ENCODE measurements at regions not wholly inside any gene's neighbourhood (a gene's known extent, or its start where the extent isn't known, plus 50 kb on each side); places are given as distances from the start of the nearest gene placed in this dataset.

GRCh38 chr18:66826211-66826610 lies 222.3 kb upstream of the CDH19 start:
- no peak for DNase-seq (ENCODE audit: low read depth)
- H3K4me3 ChIP-seq (ENCODE audit: low read depth, low read length), result no peak overlapping the region

DNA sequence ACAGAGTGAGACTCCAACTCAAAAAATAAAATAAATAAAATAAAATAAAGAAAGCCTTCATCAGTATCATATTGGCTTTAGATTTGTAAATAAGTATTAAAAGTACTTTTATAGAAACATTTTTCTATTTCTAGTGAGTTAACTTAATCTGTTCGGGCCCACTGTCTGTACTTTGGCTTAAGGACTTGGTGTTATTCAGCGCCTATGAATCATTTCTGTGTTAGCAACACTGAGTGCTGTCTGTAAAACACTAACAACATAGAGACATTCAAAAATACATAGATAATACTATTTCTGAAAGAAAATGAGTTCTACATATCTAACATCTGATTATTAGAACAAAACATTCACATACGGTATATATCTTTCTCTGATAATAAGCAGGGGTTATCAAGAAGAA lies 221.5 kb upstream of the CDH19 start:
- no peak for DNase-seq (ENCODE audit: low read depth)
- H3K4me3 ChIP-seq (ENCODE audit: low read depth, low read length), result no peak overlapping the region

- no peak for DNase-seq (ENCODE audit: low read depth)
- no peak overlapping the region for H3K4me3 ChIP-seq (ENCODE audit: low read depth, low read length)
Observed at GRCh38 chr18:66819235-66819634, 215.3 kb upstream of the CDH19 start.

DNA sequence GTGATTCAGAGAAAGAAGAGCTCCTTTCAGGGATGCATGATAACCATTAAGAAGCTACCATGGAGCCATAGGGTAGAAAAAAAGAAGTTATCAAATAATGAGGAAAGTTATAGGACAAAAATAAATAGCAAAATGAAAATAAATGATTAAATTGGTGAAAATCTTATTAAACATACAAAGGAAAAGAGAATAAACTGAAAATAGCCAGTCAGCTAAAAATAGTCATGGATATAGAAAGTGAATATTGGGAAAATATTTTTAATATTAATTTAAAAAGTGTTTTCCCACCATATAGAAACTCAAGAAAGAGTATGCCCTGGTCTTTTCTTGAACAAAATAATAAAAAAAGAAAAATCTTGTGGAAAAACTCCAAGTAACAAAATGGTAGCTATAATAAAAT lies 209.2 kb upstream of the CDH19 start:
- no peak overlapping the region for H3K4me3 ChIP-seq (ENCODE audit: low read depth, low read length)
- no peak for DNase-seq (ENCODE audit: low read depth)

DNA sequence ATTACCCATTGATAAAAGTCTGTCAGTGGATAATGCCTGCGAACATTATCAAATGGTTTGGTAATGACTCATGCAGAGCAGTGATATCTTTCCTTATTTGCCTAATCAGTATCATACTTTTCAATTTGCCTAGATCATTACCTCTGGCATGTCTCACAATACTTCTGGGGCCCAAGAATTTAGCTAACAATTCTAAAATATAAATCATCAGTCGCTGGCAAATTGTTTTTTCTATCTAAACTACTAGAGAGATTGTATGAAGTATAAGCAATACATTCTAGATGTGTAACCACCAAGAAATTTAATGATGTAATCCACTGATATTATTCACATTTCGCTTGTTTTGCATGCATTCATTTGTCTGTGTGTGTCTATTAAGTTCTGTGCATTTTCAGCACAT lies 191.2 kb upstream of the CDH19 start:
- no peak for DNase-seq (ENCODE audit: low read depth)
- H3K4me3 ChIP-seq (ENCODE audit: low read depth, low read length), result no peak overlapping the region

DNA sequence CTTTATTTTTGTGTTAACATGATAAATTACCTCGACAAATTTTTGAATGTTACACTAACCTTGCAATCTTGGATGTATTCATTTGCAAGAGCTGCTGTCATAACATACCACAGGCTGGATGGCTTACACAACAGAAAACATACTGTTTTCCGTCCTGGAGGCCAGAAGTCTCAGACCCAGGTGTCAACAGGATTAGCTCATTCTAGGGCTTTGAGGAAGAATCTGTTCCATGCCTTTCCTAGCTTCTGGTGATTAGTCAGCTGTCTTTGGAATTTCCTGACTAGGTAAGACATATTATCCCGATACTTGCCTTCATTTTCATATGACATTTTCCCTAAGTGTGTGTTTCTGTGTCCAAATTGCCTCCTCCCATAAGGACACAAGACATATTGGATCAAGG lies 188.6 kb upstream of the CDH19 start:
- DNase-seq (ENCODE audit: low read depth), result no peak
- H3K4me3 ChIP-seq (ENCODE audit: low read depth, low read length), result no peak overlapping the region

- no peak for DNase-seq (ENCODE audit: low read depth)
- H3K4me3 ChIP-seq (ENCODE audit: low read depth, low read length), result no peak overlapping the region
Observed at GRCh38 chr18:66780609-66781008, 176.7 kb upstream of the CDH19 start.

DNA sequence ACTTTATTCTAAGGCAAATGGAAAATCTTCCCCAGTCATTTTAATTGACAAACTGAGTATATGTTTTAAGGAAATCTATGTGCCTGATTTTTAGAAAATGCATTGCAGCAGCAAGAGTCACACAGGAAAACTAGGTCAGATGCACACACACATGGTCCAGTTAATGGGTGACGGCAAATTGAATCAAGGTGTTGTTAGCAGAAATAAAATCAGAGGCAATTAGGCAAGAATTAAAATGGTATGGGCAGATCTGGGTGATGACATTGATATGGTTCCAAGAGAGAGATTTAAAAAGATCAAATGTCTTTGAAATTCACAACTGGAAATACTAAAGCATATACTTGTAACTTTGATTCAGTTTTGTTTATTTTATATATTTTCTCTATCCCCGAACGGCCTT lies 174.2 kb upstream of the CDH19 start:
- no peak for DNase-seq (ENCODE audit: low read depth)
- H3K4me3 ChIP-seq (ENCODE audit: low read depth, low read length), result no peak overlapping the region

GRCh38 chr18:66769375-66769774 lies 165.5 kb upstream of the CDH19 start:
- no peak overlapping the region for H3K4me3 ChIP-seq (ENCODE audit: low read depth, low read length)
- DNase-seq (ENCODE audit: low read depth), result no peak

DNA sequence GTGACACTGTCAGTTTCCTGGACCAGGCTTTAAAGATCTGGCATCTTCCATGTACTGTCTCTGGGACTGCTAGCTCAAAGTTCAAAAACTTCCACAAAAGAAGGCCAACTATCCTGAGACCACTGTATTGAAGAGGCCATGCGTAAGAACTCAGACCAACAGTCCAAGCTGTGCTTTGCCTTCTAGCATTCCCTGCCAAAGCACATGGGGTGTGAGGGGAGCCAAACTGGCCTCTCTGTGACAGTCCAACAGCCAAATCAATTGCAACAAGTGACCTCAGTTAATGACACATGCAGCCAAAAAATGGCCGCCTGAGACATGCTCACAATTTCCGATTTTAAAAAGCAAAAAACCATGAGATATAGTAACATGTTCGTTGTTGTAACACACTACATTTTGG lies 160.3 kb upstream of the CDH19 start:
- no peak for DNase-seq (ENCODE audit: low read depth)
- no peak overlapping the region for H3K4me3 ChIP-seq (ENCODE audit: low read depth, low read length)

DNA sequence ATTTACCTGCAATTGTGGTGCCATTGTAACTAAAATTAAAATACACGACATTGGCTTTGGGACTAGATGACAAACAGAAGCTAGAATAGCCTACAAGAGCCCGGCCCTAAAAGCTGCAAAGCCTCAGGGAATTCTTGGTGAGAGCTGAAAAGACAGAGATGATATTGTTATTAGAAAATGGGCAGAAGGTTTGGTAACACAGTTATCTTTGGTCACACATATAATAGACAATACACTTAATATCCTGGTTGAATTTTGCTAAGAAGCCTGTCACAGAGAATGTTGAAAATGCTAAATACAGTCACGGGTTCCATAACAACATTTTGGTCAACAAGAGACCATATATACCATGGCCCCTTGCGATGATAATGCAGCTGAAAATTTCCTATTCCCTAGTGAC lies 157.3 kb upstream of the CDH19 start:
- H3K4me3 ChIP-seq (ENCODE audit: low read depth, low read length), result no peak overlapping the region
- DNase-seq (ENCODE audit: low read depth), result no peak

- no peak overlapping the region for H3K4me3 ChIP-seq (ENCODE audit: low read depth, low read length)
- no peak for DNase-seq (ENCODE audit: low read depth)
Observed at GRCh38 chr18:66760559-66760958, 156.7 kb upstream of the CDH19 start.

- no peak overlapping the region for H3K4me3 ChIP-seq (ENCODE audit: low read depth, low read length)
Observed at GRCh38 chr18:66759050-66759828, 155.3 kb upstream of the CDH19 start.

GRCh38 chr18:66757946-66758345 lies 154.1 kb upstream of the CDH19 start:
- no peak overlapping the region for H3K4me3 ChIP-seq (ENCODE audit: low read depth, low read length)
- DNase-seq (ENCODE audit: low read depth), result no peak

More at GRCh38 chr18:66759050-66759828, 155.3 kb upstream of the CDH19 start:
- DNase-seq (ENCODE audit: low read depth), result no peak

DNA sequence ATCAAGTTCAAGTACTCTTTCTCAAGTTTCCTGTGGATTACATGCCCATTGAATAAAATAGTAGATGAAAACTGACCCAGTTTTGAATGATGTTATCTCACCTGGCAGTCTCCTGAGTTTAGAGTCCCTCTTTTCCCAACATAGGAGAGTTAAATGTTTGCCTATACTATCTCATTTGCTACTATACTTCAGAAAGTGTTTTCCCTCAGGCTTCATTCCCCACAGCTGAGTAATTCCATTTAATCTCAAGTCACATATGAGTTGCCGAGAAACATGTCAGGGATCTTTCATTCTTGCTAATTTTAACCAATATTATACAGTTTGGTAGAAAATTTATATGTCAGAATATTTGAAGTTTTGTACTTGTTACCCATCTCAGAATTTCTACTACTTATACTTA lies 150.4 kb upstream of the CDH19 start:
- H3K4me3 ChIP-seq (ENCODE audit: low read depth, low read length), result no peak overlapping the region
- no peak for DNase-seq (ENCODE audit: low read depth)

GRCh38 chr18:66752733-66753132 lies 148.8 kb upstream of the CDH19 start:
- no peak overlapping the region for H3K4me3 ChIP-seq (ENCODE audit: low read depth, low read length)
- DNase-seq (ENCODE audit: low read depth), result no peak

- no peak overlapping the region for H3K4me3 ChIP-seq (ENCODE audit: low read depth, low read length)
Observed at GRCh38 chr18:66749481-66750035, 145.7 kb upstream of the CDH19 start.

GRCh38 chr18:66749030-66749429 lies 145.1 kb upstream of the CDH19 start:
- no peak overlapping the region for H3K4me3 ChIP-seq (ENCODE audit: low read depth, low read length)
- DNase-seq (ENCODE audit: low read depth), result no peak

More at GRCh38 chr18:66749481-66750035, 145.7 kb upstream of the CDH19 start:
- no peak for DNase-seq (ENCODE audit: low read depth)

- H3K4me3 ChIP-seq (ENCODE audit: low read depth, low read length), result no peak overlapping the region
- no peak for DNase-seq (ENCODE audit: low read depth)
Observed at GRCh38 chr18:66742832-66743231, 138.9 kb upstream of the CDH19 start.

DNA sequence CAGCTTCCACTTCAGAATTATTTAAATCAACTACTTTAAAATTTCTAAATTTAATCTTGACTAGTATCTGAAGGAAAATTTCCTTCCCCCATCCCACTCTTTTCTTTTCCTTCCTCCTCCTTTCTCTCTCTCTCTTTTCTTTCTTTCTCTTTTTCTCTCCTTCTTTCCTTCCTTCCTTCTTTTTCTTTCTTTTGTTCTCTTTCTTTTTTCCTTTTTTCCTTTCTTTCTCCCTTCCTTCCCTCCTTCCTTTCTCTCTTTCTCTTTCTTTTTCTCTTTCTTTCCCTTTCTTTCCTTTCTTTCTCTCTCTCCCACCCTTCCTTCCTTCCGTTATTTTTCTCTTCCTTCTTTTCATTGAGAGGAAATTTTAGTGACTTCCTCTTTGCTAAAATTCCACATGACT lies 132.0 kb upstream of the CDH19 start:
- no peak overlapping the region for H3K4me3 ChIP-seq (ENCODE audit: low read depth, low read length)
- DNase-seq (ENCODE audit: low read depth), result no peak

DNA sequence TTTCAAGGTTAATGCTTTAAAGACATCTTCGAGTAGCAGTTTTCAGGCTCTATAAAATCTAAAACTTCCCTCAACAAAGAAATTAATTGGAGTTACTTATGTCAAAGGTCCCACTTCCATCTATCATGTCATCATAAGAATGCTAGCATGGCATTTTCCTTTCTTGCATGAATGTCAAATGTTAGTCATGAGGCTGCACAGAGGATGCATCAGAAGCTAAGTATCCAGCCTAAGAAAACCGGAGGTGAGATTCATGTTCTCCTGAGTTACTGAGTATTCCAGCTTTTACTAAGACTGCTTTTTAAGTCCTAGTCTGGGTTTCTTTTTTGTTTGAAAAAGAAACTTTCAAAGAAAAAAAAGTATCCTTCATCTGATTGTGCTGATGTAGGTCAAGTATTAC lies 130.6 kb upstream of the CDH19 start:
- H3K4me3 ChIP-seq (ENCODE audit: low read depth, low read length), result no peak overlapping the region
- DNase-seq (ENCODE audit: low read depth), result no peak

All from skeletal muscle cell (primary cell).